SK-N-SH (cell line): ENCODE measurements at regions not wholly inside any gene's neighbourhood (a gene's known extent, or its start where the extent isn't known, plus 50 kb on each side); places are given as distances from the start of the nearest gene placed in this dataset.

Source experiments
- CTCF ChIA-PET: fragments of 300-600, 350-600 bp; formaldehyde crosslinking; extraction: SDS; loops from one replicate; lab custom pipeline; 2021; lab: Yijun Ruan, JAX
- POLR2A ChIA-PET: fragments of 350-600 bp; sonication (Branson Sonifier 250); formaldehyde crosslinking; extraction: SDS; loops from one replicate; lab custom pipeline; 2020; ENCODE audit warnings: antibody characterized with exemption, inconsistent platforms; lab: Yijun Ruan, JAX
- DNase-seq: peaks from one replicate; pipeline ENCODE4 v3.0.0; 2012
- H2AFZ ChIP-seq: fragments of 200-600 bp; sonication (generic); 2 replicates; pipeline ENCODE4 v1.8.1; 2016; ENCODE audit warnings: antibody characterized with exemption, mild to moderate bottlenecking, low read depth
- H3F3A ChIP-seq: fragments of 200-600 bp; sonication (generic); replicated peaks from 2 replicates; pipeline ENCODE3; 2016; ENCODE audit warnings: antibody characterized with exemption, mild to moderate bottlenecking; ENCODE audit not compliant: insufficient read depth
- H3K27ac ChIP-seq, 2 experiments: fragments of 200-500 bp in 1 of 2; fragments of 200-600 bp in 1 of 2; sonication (Bioruptor generic) in 1 of 2; sonication (generic), shearing (Covaris generic) in 1 of 2; 2 replicates each; pipeline versions ENCODE4 v1.5.1 to v1.6.1; 2014 to 2016; ENCODE audit warnings: low read depth in 2 of 2, inconsistent platforms in 1 of 2, low read length in 1 of 2, mild to moderate bottlenecking in 1 of 2, mixed read lengths in 1 of 2
- H3K27me3 ChIP-seq: fragments of 200-600 bp; sonication (generic), shearing (Covaris generic); 2 replicates; pipeline ENCODE4 v1.6.1; 2016; ENCODE audit warnings: mixed run types; ENCODE audit not compliant: insufficient read depth
- H3K36me3 ChIP-seq, 2 experiments: fragments of 200-500 bp in 1 of 2; fragments of 200-600 bp in 1 of 2; sonication (Bioruptor generic) in 1 of 2; sonication (generic) in 1 of 2; replicated peaks in 1 of 2; 2 replicates each; pipeline versions ENCODE3 to v1.5.1; 2014 to 2016; ENCODE audit warnings: low read length in 1 of 2, mild to moderate bottlenecking in 1 of 2; ENCODE audit not compliant: insufficient read depth in 2 of 2, control insufficient read depth in 1 of 2
- H3K4me1 ChIP-seq, 2 experiments: fragments of 200-500 bp in 1 of 2; fragments of 200-600 bp in 1 of 2; sonication (Bioruptor generic) in 1 of 2; sonication (generic), shearing (Covaris generic) in 1 of 2; 2 replicates each; pipeline versions ENCODE4 v1.5.1 to v1.6.1; 2014 to 2016; ENCODE audit warnings: low read depth in 1 of 2, low read length in 1 of 2, mixed run types in 1 of 2; ENCODE audit not compliant: insufficient read depth in 2 of 2, control insufficient read depth in 1 of 2
- H3K4me2 ChIP-seq: fragments of 200-600 bp; sonication (generic), shearing (Covaris generic); 2 replicates; pipeline ENCODE4 v1.6.1; 2017; ENCODE audit warnings: mixed run types
- H3K4me3 ChIP-seq, 2 experiments: fragments of 200-500 bp in 1 of 2; fragments of 200-600 bp in 1 of 2; sonication (Bioruptor generic) in 1 of 2; sonication (generic), shearing (Covaris generic) in 1 of 2; 2 replicates each; pipeline versions ENCODE4 v1.5.1 to v1.8.1; 2014 to 2016; ENCODE audit warnings: low read depth in 2 of 2, inconsistent platforms in 1 of 2, low read length in 1 of 2, mild to moderate bottlenecking in 1 of 2, mixed read lengths in 1 of 2, moderate library complexity in 1 of 2
- H3K79me2 ChIP-seq: fragments of 200-600 bp; sonication (generic); 2 replicates; pipeline ENCODE4 v1.8.1; 2017; ENCODE audit warnings: mild to moderate bottlenecking; ENCODE audit not compliant: insufficient read depth
- H3K9ac ChIP-seq: fragments of 200-600 bp; sonication (generic); 2 replicates; pipeline ENCODE4 v1.6.1; 2017; ENCODE audit warnings: mixed run types
- H3K9me2 ChIP-seq: fragments of 200-600 bp; sonication (generic); 2 replicates; pipeline ENCODE4 v1.6.1; 2017; ENCODE audit warnings: mixed run types
- H3K9me3 ChIP-seq: fragments of 200-600 bp; sonication (generic); 2 replicates; pipeline ENCODE4 v1.6.1; 2017; ENCODE audit warnings: mixed run types, mild to moderate bottlenecking, moderate library complexity
- H4K20me1 ChIP-seq: fragments of 200-600 bp; sonication (generic); 2 replicates; pipeline ENCODE4 v1.6.1; 2017; ENCODE audit warnings: mild to moderate bottlenecking, mixed run types; ENCODE audit not compliant: insufficient read depth
- ELF1 ChIP-seq: IDR thresholded peaks from 2 replicates; pipeline ENCODE4 v1.4.0; 2012
- EP300 ChIP-seq, 2 experiments: IDR thresholded peaks; 2 replicates each; pipeline versions ENCODE4 v1.4.0 to v1.6.1; 2012; ENCODE audit warnings: borderline replicate concordance in 1 of 2, low read depth in 1 of 2, low read length in 1 of 2
- FOXJ3 ChIP-seq: sonication (generic); formaldehyde crosslinking; IDR thresholded peaks from 2 replicates; pipeline ENCODE4 v1.5.1; 2020; ENCODE audit warnings: mild to moderate bottlenecking, missing genetic modification reagents
- FOXM1 ChIP-seq: IDR thresholded peaks from 2 replicates; pipeline ENCODE4 v1.4.0; 2012; ENCODE audit warnings: low read depth, mild to moderate bottlenecking
- GABPA ChIP-seq: IDR thresholded peaks from 2 replicates; pipeline ENCODE4 v1.4.0; 2012; ENCODE audit warnings: low read depth, mild to moderate bottlenecking
- GATA2 ChIP-seq: sonication (generic); formaldehyde crosslinking; IDR thresholded peaks from 2 replicates; pipeline ENCODE4 v1.5.0; 2020; ENCODE audit warnings: mild to moderate bottlenecking, missing genetic modification reagents
- NRF1 ChIP-seq: IDR thresholded peaks from 2 replicates; pipeline ENCODE4 v1.6.1; 2012; ENCODE audit warnings: low read depth, mild to moderate bottlenecking, low read length
- POLR2AphosphoS5 ChIP-seq: IDR thresholded peaks from 2 replicates; pipeline ENCODE4 v1.6.1; 2012; ENCODE audit warnings: low read depth, low read length
- RXRA ChIP-seq: IDR thresholded peaks from 2 replicates; pipeline ENCODE4 v1.4.0; 2012; ENCODE audit warnings: low read depth, mild to moderate bottlenecking, borderline replicate concordance
- SMC3 ChIP-seq: IDR thresholded peaks from 2 replicates; pipeline ENCODE4 v1.6.1; 2012; ENCODE audit warnings: low read depth, low read length, improper control_type of control experiment
- YY1 ChIP-seq: IDR thresholded peaks from 2 replicates; pipeline ENCODE4 v1.4.0; 2012; ENCODE audit warnings: low read depth, mild to moderate bottlenecking
- WGBS: methylation state at CpG from one replicate; pipeline ENCODE4 v1.1.6; 2017; ENCODE audit warnings: low lambda C conversion rate; 5-methylcytosine and 5-hydroxymethylcytosine counted together
- TF ChIP-seq, protein P1 (sequence below): fragments of 200-600 bp; sonication (generic); IDR thresholded peaks from 2 replicates; pipeline ENCODE4 v1.6.1; 2017; ENCODE audit warnings: antibody characterized with exemption, mild to moderate bottlenecking, moderate library complexity
- TF ChIP-seq, protein P2 (sequence below): IDR thresholded peaks from 2 replicates; pipeline ENCODE4; 2012
- TF ChIP-seq, protein P3 (sequence below): IDR thresholded peaks from 2 replicates; pipeline ENCODE4 v1.4.0; 2012; ENCODE audit warnings: low read depth, borderline replicate concordance
- TF ChIP-seq, protein P4 (sequence below): fragments of 150-350 bp; IDR thresholded peaks from 2 replicates; pipeline ENCODE4 v1.6.1; 2017; ENCODE audit warnings: antibody characterized with exemption, low read length, low read depth, borderline replicate concordance

DNA sequence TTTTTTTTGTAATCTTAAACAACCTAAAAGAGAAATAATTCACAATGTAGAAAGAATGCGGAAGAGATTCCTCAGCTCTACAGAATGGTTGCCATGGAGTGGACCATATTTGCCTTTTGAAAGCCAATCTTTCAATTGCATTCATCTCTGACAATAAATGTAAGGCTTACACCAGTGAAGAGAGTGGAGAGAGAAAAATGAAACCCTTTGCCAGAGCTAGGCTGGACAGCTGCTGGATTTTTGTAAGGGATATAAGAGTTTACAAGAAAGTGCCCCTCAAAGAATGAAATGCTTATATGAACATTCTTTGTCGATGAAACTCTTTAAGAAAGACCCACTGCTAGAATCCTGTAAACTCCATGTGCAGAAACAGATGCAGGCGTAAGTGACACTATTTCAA, 66.0 kb upstream of the FAT1 start:
- ChIA-PET POLR2A (no interaction called here), CTCF (no interaction called here)
- Histone ChIP-seq H2AFZ (no peak overlapping the region), H3K27ac (no peak overlapping the region), H3K4me2 (no peak overlapping the region), H3K9ac (no peak overlapping the region), H4K20me1 (no peaks in the 10 kb centered on the region), H3K4me1 (no peaks in the 10 kb centered on the region), H3K79me2 (no peaks in the 10 kb centered on the region), H3K9me2 (no peaks in the 10 kb centered on the region), H3K27me3 (no peaks in the 10 kb centered on the region), H3K36me3 (no peaks in the 10 kb centered on the region), H3K9me3 (no peaks in the 10 kb centered on the region), H3K4me3 (no peak overlapping the region), H3F3A (no peaks in the 10 kb centered on the region)
- 33% methylated on average over 3 of the region's 3 CpGs for WGBS
- no peak for DNase-seq
- TF ChIP-seq, protein P1, sequence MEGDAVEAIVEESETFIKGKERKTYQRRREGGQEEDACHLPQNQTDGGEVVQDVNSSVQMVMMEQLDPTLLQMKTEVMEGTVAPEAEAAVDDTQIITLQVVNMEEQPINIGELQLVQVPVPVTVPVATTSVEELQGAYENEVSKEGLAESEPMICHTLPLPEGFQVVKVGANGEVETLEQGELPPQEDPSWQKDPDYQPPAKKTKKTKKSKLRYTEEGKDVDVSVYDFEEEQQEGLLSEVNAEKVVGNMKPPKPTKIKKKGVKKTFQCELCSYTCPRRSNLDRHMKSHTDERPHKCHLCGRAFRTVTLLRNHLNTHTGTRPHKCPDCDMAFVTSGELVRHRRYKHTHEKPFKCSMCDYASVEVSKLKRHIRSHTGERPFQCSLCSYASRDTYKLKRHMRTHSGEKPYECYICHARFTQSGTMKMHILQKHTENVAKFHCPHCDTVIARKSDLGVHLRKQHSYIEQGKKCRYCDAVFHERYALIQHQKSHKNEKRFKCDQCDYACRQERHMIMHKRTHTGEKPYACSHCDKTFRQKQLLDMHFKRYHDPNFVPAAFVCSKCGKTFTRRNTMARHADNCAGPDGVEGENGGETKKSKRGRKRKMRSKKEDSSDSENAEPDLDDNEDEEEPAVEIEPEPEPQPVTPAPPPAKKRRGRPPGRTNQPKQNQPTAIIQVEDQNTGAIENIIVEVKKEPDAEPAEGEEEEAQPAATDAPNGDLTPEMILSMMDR, result no peak
- TF ChIP-seq, protein P2, sequence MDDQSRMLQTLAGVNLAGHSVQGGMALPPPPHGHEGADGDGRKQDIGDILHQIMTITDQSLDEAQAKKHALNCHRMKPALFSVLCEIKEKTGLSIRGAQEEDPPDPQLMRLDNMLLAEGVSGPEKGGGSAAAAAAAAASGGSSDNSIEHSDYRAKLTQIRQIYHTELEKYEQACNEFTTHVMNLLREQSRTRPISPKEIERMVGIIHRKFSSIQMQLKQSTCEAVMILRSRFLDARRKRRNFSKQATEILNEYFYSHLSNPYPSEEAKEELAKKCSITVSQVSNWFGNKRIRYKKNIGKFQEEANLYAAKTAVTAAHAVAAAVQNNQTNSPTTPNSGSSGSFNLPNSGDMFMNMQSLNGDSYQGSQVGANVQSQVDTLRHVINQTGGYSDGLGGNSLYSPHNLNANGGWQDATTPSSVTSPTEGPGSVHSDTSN, result no peak
- TF ChIP-seq FOXM1, result no peak
- TF ChIP-seq EP300 (IDR thresholded peaks at IDR 0.05; ENCODE audit: borderline replicate concordance in 1 of 2, low read depth in 1 of 2, low read length in 1 of 2), result no peak
- TF ChIP-seq NRF1, result no peak
- no peak for TF ChIP-seq ELF1
- TF ChIP-seq RXRA, result no peak
- no peak for TF ChIP-seq GABPA
- no peak for TF ChIP-seq SMC3
- TF ChIP-seq, protein P3, sequence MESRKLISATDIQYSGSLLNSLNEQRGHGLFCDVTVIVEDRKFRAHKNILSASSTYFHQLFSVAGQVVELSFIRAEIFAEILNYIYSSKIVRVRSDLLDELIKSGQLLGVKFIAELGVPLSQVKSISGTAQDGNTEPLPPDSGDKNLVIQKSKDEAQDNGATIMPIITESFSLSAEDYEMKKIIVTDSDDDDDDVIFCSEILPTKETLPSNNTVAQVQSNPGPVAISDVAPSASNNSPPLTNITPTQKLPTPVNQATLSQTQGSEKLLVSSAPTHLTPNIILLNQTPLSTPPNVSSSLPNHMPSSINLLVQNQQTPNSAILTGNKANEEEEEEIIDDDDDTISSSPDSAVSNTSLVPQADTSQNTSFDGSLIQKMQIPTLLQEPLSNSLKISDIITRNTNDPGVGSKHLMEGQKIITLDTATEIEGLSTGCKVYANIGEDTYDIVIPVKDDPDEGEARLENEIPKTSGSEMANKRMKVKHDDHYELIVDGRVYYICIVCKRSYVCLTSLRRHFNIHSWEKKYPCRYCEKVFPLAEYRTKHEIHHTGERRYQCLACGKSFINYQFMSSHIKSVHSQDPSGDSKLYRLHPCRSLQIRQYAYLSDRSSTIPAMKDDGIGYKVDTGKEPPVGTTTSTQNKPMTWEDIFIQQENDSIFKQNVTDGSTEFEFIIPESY, result no peak
- no peak for TF ChIP-seq YY1
- TF ChIP-seq POLR2AphosphoS5, result no peak
- TF ChIP-seq GATA2 (CRISPR knock-in tag), result no peak
- TF ChIP-seq, protein P4, sequence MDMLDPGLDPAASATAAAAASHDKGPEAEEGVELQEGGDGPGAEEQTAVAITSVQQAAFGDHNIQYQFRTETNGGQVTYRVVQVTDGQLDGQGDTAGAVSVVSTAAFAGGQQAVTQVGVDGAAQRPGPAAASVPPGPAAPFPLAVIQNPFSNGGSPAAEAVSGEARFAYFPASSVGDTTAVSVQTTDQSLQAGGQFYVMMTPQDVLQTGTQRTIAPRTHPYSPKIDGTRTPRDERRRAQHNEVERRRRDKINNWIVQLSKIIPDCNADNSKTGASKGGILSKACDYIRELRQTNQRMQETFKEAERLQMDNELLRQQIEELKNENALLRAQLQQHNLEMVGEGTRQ, result no peak

DNA sequence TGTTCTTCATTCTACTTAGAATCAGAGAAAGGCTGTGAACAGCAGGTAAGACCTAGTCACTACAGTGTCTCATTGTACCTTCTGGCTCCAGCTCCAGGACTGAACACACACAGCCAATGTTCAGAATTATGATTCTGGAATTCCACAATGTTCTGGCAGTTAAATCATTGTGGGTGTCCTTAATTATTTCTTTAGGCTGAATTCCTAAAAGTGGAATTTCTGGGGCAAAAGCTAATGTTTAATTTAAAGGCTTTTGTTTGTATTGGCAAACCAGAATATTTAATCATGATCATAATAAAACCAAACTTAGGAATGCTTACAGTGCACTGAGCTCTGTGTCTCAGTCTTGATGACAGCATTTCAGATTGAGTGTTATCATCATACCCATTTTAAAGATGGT, 67.0 kb upstream of the FAT1 start:
- Histone ChIP-seq H3F3A (no peaks in the 10 kb centered on the region), H3K4me1 (no peaks in the 10 kb centered on the region), H3K36me3 (no peaks in the 10 kb centered on the region), H3K9me2 (no peaks in the 10 kb centered on the region), H2AFZ (no peak overlapping the region), H3K4me3 (no peak overlapping the region), H4K20me1 (no peaks in the 10 kb centered on the region), H3K9me3 (no peaks in the 10 kb centered on the region), H3K4me2 (no peak overlapping the region), H3K79me2 (no peaks in the 10 kb centered on the region), H3K27ac (no peak overlapping the region), H3K27me3 (no peaks in the 10 kb centered on the region), H3K9ac (no peak overlapping the region)
- no peak for TF ChIP-seq ELF1
- TF ChIP-seq FOXJ3 (CRISPR knock-in tag), result no peak
- DNase-seq, result no peak
- ChIA-PET CTCF (no interaction called here), POLR2A (no interaction called here)
